B cell (primary cell): ENCODE measurements at regions not wholly inside any gene's neighbourhood (a gene's known extent, or its start where the extent isn't known, plus 50 kb on each side); places are given as distances from the start of the nearest gene placed in this dataset.
"Not testable (repeated sequence)": the region's sequence is repeated elsewhere in the genome, so short reads cannot be mapped to it uniquely, and the experiment has no call there.

Source experiments
- ATAC-seq: fragments of 200-7000 bp; cut with Tn5 transposase; one replicate; pipeline ENCODE4 v1.10.0; 2021; ENCODE audit warnings: low read depth, mild to moderate bottlenecking, moderate number of reproducible peaks, moderate library complexity
- CTCF ChIA-PET: fragments of 350-600 bp; sonication (Branson Sonifier 250); formaldehyde crosslinking; loops from one replicate; lab custom pipeline; 2021; ENCODE audit warnings: antibody characterized with exemption, inconsistent platforms; lab: Charles Lee
- POLR2A ChIA-PET: fragments of 350-600 bp; sonication (Branson Sonifier 250); formaldehyde crosslinking; loops from one replicate; lab custom pipeline; 2021; ENCODE audit warnings: antibody characterized with exemption; lab: Charles Lee
- DNase-seq: peaks from one replicate; pipeline ENCODE4 v3.0.0; 2013
- H2AFZ ChIP-seq: 2 replicates; pipeline ENCODE4 v1.6.1; 2012; ENCODE audit warnings: mild to moderate bottlenecking, low read depth, low read length; ENCODE audit not compliant: insufficient read depth, poor library complexity, severe bottlenecking
- H3K27ac ChIP-seq, 2 donors: 1 replicate in 1 of 2; 2 replicates in 1 of 2; pipeline ENCODE4 v1.5.1; 2012 to 2013; ENCODE audit warnings: low read length in 2 of 2, mild to moderate bottlenecking in 2 of 2, moderate library complexity in 1 of 2
- H3K27me3 ChIP-seq, 4 experiments: fragments of 200-600 bp in 1 of 4; sonication (generic) in 1 of 4; replicated peaks in 1 of 4; 1 replicate in 2 of 4; 2 replicates in 2 of 4; pipeline versions ENCODE4 v1.6.1 to v1.7.0; 2013 to 2016; ENCODE audit warnings: low read length in 3 of 4, mild to moderate bottlenecking in 2 of 4, mixed read lengths in 1 of 4, moderate library complexity in 1 of 4; ENCODE audit not compliant: insufficient read depth in 4 of 4, control insufficient read depth in 3 of 4; ENCODE audit errors: control extremely low read depth in 1 of 4
- H3K36me3 ChIP-seq, 2 experiments: replicated peaks in 1 of 2; 1 replicate in 1 of 2; 2 replicates in 1 of 2; pipeline versions ENCODE4 v1.6.1 to v1.7.1; 2013; ENCODE audit warnings: low read length in 1 of 2; ENCODE audit not compliant: insufficient read depth in 2 of 2, control insufficient read depth in 1 of 2; ENCODE audit errors: control extremely low read depth in 1 of 2, extremely low read depth in 1 of 2
- H3K4me1 ChIP-seq, 2 donors: fragments of 200-600 bp in 1 of 2; sonication (generic) in 1 of 2; 1 replicate in 1 of 2; 2 replicates in 1 of 2; pipeline versions ENCODE4 v1.5.1 to v1.6.1; 2013 to 2017; ENCODE audit warnings: low read length in 2 of 2; ENCODE audit not compliant: control insufficient read depth in 2 of 2, insufficient read depth in 2 of 2
- H3K4me2 ChIP-seq: replicated peaks from 2 replicates; pipeline ENCODE3; 2012; ENCODE audit warnings: mild to moderate bottlenecking, low read depth, low read length; ENCODE audit not compliant: poor library complexity, severe bottlenecking
- H3K4me3 ChIP-seq, 5 experiments: fragments of 200-600 bp in 1 of 5; sonication (generic) in 1 of 5; 1 replicate in 3 of 5; 2 replicates in 2 of 5; pipeline versions ENCODE4 v1.5.1 to v1.7.0; 2011 to 2016; ENCODE audit warnings: low read length in 4 of 5, mild to moderate bottlenecking in 4 of 5, low read depth in 2 of 5, control low read depth in 1 of 5, moderate library complexity in 1 of 5; ENCODE audit not compliant: insufficient read depth in 1 of 5; ENCODE audit errors: control extremely low read depth in 1 of 5, extremely low read depth in 1 of 5
- H3K79me2 ChIP-seq: fragments of 200-600 bp; sonication (generic); one replicate; pipeline ENCODE4 v1.6.0; 2016; ENCODE audit warnings: low read length; ENCODE audit not compliant: control insufficient read depth, insufficient read depth
- H3K9ac ChIP-seq: fragments of 200-600 bp; sonication (generic); 2 replicates; pipeline ENCODE4 v1.6.1; 2017; ENCODE audit warnings: mild to moderate bottlenecking, low read length, moderate library complexity
- H3K9me3 ChIP-seq, 3 donors: one replicate each; pipeline versions ENCODE4 v1.6.1 to v1.7.1; 2013; ENCODE audit warnings: low read length in 2 of 3; ENCODE audit not compliant: control insufficient read depth in 2 of 3, insufficient read depth in 1 of 3; ENCODE audit errors: control extremely low read depth in 1 of 3
- H4K20me1 ChIP-seq: 2 replicates; pipeline ENCODE4 v1.6.0; 2012; ENCODE audit warnings: mild to moderate bottlenecking, low read length; ENCODE audit not compliant: insufficient read depth, control insufficient read depth, poor library complexity, severe bottlenecking
- H3K27ac Mint-ChIP-seq: one replicate; pipeline ENCODE4 v1.8.0; 2021; ENCODE audit warnings: mixed read lengths
- H3K27me3 Mint-ChIP-seq: one replicate; pipeline ENCODE4 v1.8.0; 2021; ENCODE audit warnings: mixed read lengths
- H3K4me1 Mint-ChIP-seq: one replicate; pipeline ENCODE4 v1.8.0; 2021; ENCODE audit warnings: mixed read lengths
- H3K4me3 Mint-ChIP-seq: one replicate; pipeline ENCODE4 v1.8.0; 2021; ENCODE audit warnings: mixed read lengths
- H3K9me3 Mint-ChIP-seq: one replicate; pipeline ENCODE4 v1.8.0; 2022; ENCODE audit warnings: mixed read lengths; ENCODE audit not compliant: insufficient read depth
- EZH2 ChIP-seq: IDR thresholded peaks from 2 replicates; pipeline ENCODE4 v1.6.1; 2012; ENCODE audit warnings: borderline replicate concordance, low read depth, mild to moderate bottlenecking, moderate library complexity, low read length; ENCODE audit not compliant: insufficient read depth, poor library complexity, severe bottlenecking
- intact Hi-C: fragments of 100-400 bp; cut with micrococcal nuclease; formaldehyde crosslinking; loops from one replicate; pipeline ENCODE4 v1.10.0; 2022
- TF ChIP-seq, protein P1 (sequence below): fragments of 200-600 bp; IDR thresholded peaks from one replicate; pipeline ENCODE4 v1.8.0; 2022; ENCODE audit warnings: antibody characterized with exemption, mild to moderate bottlenecking

- H3K4me3 ChIP-seq: no peak overlapping the region
- H3K27me3 ChIP-seq: no peaks in the 10 kb centered on the region
- H2AFZ ChIP-seq: no peak overlapping the region
- H3K9me3 ChIP-seq: no peaks in the 10 kb centered on the region
- no peak overlapping the region for H3K9ac ChIP-seq
- no peak overlapping the region for H3K27ac ChIP-seq
- peaks cover 28% of the 10 kb centered on the region for H3K4me1 Mint-ChIP-seq
- ChIA-PET POLR2A (no interaction called here), CTCF (interaction anchor here (0.6 to 1.6 kb wide), 3 partner anchors 13 to 260 kb away, joined by 4 to 5 read pairs (median 5); no protein-coding TSS in a partner anchor)
- H3K27ac Mint-ChIP-seq: no peak overlapping the region
- H3K9me3 Mint-ChIP-seq: no peaks in the 10 kb centered on the region
- ATAC-seq (no peak), DNase-seq (peak; percentile 28)
- no peak overlapping the region for H3K4me3 Mint-ChIP-seq
- peaks cover 9 to 13% of the 10 kb centered on the region in 2 donors for H3K4me1 ChIP-seq
- no peaks in the 10 kb centered on the region for H3K79me2 ChIP-seq
- no peak overlapping the region for H3K4me2 ChIP-seq
- no peaks in the 10 kb centered on the region for H3K36me3 ChIP-seq
- TF ChIP-seq, protein P1, sequence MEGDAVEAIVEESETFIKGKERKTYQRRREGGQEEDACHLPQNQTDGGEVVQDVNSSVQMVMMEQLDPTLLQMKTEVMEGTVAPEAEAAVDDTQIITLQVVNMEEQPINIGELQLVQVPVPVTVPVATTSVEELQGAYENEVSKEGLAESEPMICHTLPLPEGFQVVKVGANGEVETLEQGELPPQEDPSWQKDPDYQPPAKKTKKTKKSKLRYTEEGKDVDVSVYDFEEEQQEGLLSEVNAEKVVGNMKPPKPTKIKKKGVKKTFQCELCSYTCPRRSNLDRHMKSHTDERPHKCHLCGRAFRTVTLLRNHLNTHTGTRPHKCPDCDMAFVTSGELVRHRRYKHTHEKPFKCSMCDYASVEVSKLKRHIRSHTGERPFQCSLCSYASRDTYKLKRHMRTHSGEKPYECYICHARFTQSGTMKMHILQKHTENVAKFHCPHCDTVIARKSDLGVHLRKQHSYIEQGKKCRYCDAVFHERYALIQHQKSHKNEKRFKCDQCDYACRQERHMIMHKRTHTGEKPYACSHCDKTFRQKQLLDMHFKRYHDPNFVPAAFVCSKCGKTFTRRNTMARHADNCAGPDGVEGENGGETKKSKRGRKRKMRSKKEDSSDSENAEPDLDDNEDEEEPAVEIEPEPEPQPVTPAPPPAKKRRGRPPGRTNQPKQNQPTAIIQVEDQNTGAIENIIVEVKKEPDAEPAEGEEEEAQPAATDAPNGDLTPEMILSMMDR: no peak
- no peak for TF ChIP-seq EZH2
- no peaks in the 10 kb centered on the region for H3K27me3 Mint-ChIP-seq
- H4K20me1 ChIP-seq: no peaks in the 10 kb centered on the region
- intact Hi-C loops: no loop called here
These were observed 75.5 kb upstream of the ELOVL5 start for GRCh38 chr6:53424300-53424699.

DNA sequence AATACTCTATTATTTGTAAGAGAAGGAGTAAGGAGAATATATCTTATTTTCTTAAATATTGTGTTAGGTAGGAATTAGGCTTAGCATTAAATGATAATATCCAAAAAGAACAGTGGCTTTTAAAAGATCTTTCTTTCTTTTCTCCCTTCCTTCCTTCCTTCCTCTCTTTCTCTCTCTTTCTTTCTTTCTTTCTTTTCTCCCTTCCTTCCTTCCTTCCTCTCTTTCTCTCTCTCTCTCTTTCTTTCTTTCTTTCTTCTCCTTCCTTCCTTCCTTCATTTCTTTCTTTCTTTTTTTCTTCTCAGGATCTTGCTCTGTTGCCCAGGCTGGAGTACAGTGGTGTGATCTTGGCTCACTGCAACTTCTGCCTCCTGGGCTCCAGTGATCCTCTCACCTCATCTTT, 74.8 kb upstream of the ELOVL5 start:
- H3K27me3 Mint-ChIP-seq, intact Hi-C loops, H2AFZ ChIP-seq, H3K27me3 ChIP-seq, H3K9me3 ChIP-seq, CTCF ChIA-PET, ATAC-seq, DNase-seq, H3K4me3 Mint-ChIP-seq, H3K27ac ChIP-seq, H3K79me2 ChIP-seq, POLR2A ChIA-PET, H4K20me1 ChIP-seq, H3K9ac ChIP-seq, H3K4me3 ChIP-seq, H3K27ac Mint-ChIP-seq, H3K9me3 Mint-ChIP-seq, H3K4me2 ChIP-seq, H3K36me3 ChIP-seq: not testable (repeated sequence)
- peaks cover 25% of the 10 kb centered on the region for H3K4me1 Mint-ChIP-seq
- peaks cover 9 to 13% of the 10 kb centered on the region in 2 donors for H3K4me1 ChIP-seq
